ENCODE measurements at regions not wholly inside any gene's neighbourhood (a gene's known extent, or its start where the extent isn't known, plus 50 kb on each side); places are given as distances from the start of the nearest gene placed in this dataset.

GRCh38 chr2:15686643-15687042 is 95.0 kb downstream of the DDX1 start:
- TF ChIP-seq, protein P1, sequence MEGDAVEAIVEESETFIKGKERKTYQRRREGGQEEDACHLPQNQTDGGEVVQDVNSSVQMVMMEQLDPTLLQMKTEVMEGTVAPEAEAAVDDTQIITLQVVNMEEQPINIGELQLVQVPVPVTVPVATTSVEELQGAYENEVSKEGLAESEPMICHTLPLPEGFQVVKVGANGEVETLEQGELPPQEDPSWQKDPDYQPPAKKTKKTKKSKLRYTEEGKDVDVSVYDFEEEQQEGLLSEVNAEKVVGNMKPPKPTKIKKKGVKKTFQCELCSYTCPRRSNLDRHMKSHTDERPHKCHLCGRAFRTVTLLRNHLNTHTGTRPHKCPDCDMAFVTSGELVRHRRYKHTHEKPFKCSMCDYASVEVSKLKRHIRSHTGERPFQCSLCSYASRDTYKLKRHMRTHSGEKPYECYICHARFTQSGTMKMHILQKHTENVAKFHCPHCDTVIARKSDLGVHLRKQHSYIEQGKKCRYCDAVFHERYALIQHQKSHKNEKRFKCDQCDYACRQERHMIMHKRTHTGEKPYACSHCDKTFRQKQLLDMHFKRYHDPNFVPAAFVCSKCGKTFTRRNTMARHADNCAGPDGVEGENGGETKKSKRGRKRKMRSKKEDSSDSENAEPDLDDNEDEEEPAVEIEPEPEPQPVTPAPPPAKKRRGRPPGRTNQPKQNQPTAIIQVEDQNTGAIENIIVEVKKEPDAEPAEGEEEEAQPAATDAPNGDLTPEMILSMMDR (IDR thresholded peaks at IDR 0.05) = no peak
- no peak for TF ChIP-seq TCF7L2 (IDR thresholded peaks at IDR 0.05; ENCODE audit: low read depth, low read length)
